Activated CD8-positive, alpha-beta T cell treated with anti-CD3 and anti-CD28 coated beads, Interleukin-2, amount 10 ng/mL, durations not matched to agents 7 days and 5 days (primary cell): ENCODE measurements at regions not wholly inside any gene's neighbourhood (a gene's known extent, or its start where the extent isn't known, plus 50 kb on each side); places are given as distances from the start of the nearest gene placed in this dataset.

Experiments
- ATAC-seq: fragments of 150-1000 bp; cut with Tn5 transposase; one replicate; pipeline ENCODE4 v1.10.0; 2021; ENCODE audit warnings: moderate library complexity
- CTCF ChIA-PET: fragments of 350-600 bp; sonication (Branson Sonifier 250); formaldehyde crosslinking; loops from one replicate; lab custom pipeline; 2021; ENCODE audit warnings: antibody characterized with exemption; lab: Charles Lee
- POLR2A ChIA-PET: fragments of 350-600 bp; sonication (Branson Sonifier 250); formaldehyde crosslinking; loops from one replicate; lab custom pipeline; 2021; ENCODE audit warnings: antibody characterized with exemption; lab: Charles Lee
- DNase-seq: peaks from one replicate; pipeline ENCODE4 v3.0.0-alpha.2; 2020
- H3K27ac Mint-ChIP-seq: one replicate; pipeline ENCODE4 v1.8.0; 2021; ENCODE audit warnings: mild to moderate bottlenecking, mixed read lengths
- H3K27me3 Mint-ChIP-seq: one replicate; pipeline ENCODE4 v1.8.0; 2021; ENCODE audit warnings: low read depth, mixed read lengths
- H3K36me3 Mint-ChIP-seq: one replicate; pipeline ENCODE4 v1.8.0; 2021; ENCODE audit warnings: low read depth, mixed read lengths
- H3K4me1 Mint-ChIP-seq: one replicate; pipeline ENCODE4 v1.8.0; 2021; ENCODE audit warnings: low read depth, mixed read lengths
- H3K4me3 Mint-ChIP-seq: one replicate; pipeline ENCODE4 v1.8.0; 2021; ENCODE audit warnings: mild to moderate bottlenecking, mixed read lengths
- H3K9me3 Mint-ChIP-seq: one replicate; pipeline ENCODE4 v1.8.0; 2022; ENCODE audit warnings: mixed read lengths; ENCODE audit not compliant: insufficient read depth

DNA sequence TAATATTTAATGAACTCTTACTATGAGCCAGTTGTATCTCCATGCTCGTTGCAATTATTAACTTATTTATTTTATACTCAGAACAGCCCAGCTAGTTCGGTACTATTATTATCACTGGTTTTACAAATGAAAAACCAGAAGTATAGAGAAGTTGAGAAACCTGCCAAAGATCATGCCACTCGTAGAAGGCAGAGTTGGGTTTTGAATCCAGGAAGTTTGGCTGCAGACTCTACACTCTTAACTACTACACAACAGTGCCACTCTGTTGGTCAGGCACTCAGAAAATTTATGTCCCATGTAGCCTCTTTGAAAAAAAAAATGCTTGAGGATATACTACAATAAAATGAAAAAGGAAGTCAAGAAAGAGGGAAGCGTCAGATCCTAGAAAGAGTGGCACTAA is 71.5 kb upstream of the ARID2 start:
- Mint-ChIP-seq H3K27ac (no peak overlapping the region), H3K36me3 (peaks cover 17% of the 10 kb centered on the region), H3K9me3 (peaks cover 5% of the 10 kb centered on the region), H3K4me3 (no peak overlapping the region), H3K4me1 (peaks cover 21% of the 10 kb centered on the region), H3K27me3 (no peaks in the 10 kb centered on the region)
- CTCF ChIA-PET = interaction anchor here (1.7 to 4.5 kb wide), 3 partner anchors 11 to 114 kb away, joined by 9 to 67 read pairs (median 27); no protein-coding TSS in a partner anchor
- DNase-seq (no peak), ATAC-seq (no peak)
- POLR2A ChIA-PET = no interaction called here

DNA sequence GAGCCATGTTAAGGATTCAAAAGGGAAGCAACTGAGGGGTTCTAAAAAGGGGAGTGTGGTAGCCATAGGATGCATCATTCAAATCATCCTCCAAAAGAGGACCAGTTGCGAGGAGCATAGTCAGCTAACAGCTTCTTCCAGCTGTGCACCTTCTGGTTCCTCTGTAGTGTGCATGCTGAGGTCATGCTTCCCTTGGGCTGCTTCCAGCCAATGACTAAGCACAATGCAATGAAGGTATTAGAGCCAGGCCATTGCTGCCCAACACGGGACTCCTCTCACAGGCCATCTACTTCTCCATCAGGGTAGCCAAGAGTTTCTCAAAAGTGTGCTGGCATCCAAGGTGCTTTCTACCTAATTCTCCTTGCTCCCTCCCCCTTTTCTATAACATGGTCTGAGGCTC is 69.2 kb upstream of the ARID2 start:
- Mint-ChIP-seq H3K27ac (no peak overlapping the region), H3K27me3 (no peaks in the 10 kb centered on the region), H3K9me3 (peaks cover 5% of the 10 kb centered on the region), H3K4me3 (no peak overlapping the region), H3K4me1 (peaks cover 37% of the 10 kb centered on the region), H3K36me3 (peaks cover 26% of the 10 kb centered on the region)
- ChIA-PET CTCF (interaction anchor here (0.9 to 1.2 kb wide), 3 partner anchors 14 to 66 kb away, joined by 3 to 4 read pairs (median 3); no protein-coding TSS in a partner anchor), POLR2A (interaction anchor here (5.1 kb wide), 1 partner anchor 67 kb away, joined by 40 read pairs; the partner anchor contains the start of gene ARID2)
- DNase-seq = no peak
- no peak for ATAC-seq

DNA sequence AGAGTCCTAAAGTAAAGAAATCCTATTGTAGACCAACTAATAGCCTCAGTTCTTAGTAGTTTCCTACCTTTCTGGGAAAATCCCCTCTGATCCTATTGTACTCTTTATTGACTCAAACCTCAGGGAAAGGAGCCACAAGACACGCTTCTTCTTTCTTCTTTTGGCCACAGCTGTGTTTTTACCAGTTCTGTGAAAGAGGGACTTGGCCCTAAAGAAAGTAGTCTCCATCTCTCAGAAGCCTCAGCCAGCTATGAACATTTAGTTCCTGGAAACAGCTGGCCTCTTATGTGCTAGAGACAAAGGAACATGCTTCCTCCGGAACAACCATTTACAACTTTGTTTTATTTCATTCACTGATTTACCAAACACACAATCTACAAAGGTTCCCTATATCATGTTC is 66.1 kb upstream of the ARID2 start:
- no peak for DNase-seq
- Mint-ChIP-seq H3K36me3 (peaks cover 34% of the 10 kb centered on the region), H3K27ac (peak overlapping the region; percentile 51), H3K4me1 (peaks cover 50% of the 10 kb centered on the region), H3K9me3 (peaks cover 5% of the 10 kb centered on the region), H3K4me3 (peak overlapping the region; percentile 10), H3K27me3 (no peaks in the 10 kb centered on the region)
- ChIA-PET CTCF (interaction anchor here (1.3 kb wide), 2 partner anchors 10 to 120 kb away, joined by 5 read pairs; no protein-coding TSS in a partner anchor), POLR2A (interaction anchor here (5.1 kb wide), 1 partner anchor 64 kb away, joined by 40 read pairs; the partner anchor contains the start of gene ARID2)
- peak; percentile 67 for ATAC-seq

DNA sequence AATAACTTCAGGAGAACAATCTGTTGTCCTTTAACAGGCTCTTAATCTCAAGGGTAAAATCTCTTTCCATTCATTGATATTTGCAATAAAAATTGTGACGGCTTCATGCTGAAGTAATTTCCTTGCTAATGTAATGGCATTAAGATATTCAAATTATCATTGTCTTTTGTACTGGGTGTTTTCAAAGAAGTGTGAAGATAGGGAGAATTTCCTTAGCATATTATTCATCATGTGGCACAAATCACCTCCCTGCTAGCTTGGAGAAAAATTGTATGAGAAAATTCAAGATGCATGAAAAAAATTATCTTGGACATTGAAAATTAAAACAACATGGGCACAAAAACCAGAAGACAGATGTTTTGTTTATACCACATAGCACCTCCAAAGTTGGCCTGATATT is 63.6 kb upstream of the ARID2 start:
- H3K27me3 Mint-ChIP-seq = no peaks in the 10 kb centered on the region
- DNase-seq = no peak
- no peaks in the 10 kb centered on the region for H3K9me3 Mint-ChIP-seq
- H3K4me1 Mint-ChIP-seq = peaks cover 70% of the 10 kb centered on the region
- ChIA-PET POLR2A (no interaction called here), CTCF (interaction anchor here (6.0 kb wide), 1 partner anchor 61 kb away, joined by 100 read pairs; the partner anchor contains the start of gene ARID2)
- ATAC-seq = no peak
- no peak overlapping the region for H3K4me3 Mint-ChIP-seq
- no peak overlapping the region for H3K27ac Mint-ChIP-seq
- peaks cover 27% of the 10 kb centered on the region for H3K36me3 Mint-ChIP-seq

DNA sequence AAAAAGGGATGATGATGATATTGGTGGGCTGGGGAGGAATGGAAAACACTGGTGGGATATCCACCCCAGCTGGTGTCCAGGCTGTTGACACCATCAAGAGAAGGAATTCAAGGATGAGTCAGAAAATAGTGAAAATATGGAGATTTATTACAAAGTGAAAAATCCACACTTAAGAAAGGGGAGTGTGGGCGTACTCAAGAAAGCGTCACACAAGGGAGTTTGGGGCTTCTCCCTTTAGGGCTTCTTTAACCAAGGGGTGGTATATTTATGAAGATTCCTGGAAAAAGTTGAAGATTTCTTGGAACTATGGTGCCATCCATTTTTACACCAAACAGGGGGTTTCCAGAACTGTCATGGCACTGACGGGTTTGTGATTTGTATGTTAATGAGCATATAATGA is 63.1 kb upstream of the ARID2 start:
- DNase-seq (no peak), ATAC-seq (no peak)
- no peaks in the 10 kb centered on the region for H3K27me3 Mint-ChIP-seq
- H3K4me3 Mint-ChIP-seq = no peak overlapping the region
- H3K9me3 Mint-ChIP-seq = no peaks in the 10 kb centered on the region
- H3K27ac Mint-ChIP-seq = no peak overlapping the region
- peaks cover 27% of the 10 kb centered on the region for H3K36me3 Mint-ChIP-seq
- ChIA-PET CTCF (interaction anchor here (6.0 kb wide), 1 partner anchor 61 kb away, joined by 100 read pairs; the partner anchor contains the start of gene ARID2), POLR2A (interaction anchor here (0.6 kb wide), 1 partner anchor 62 kb away, joined by 3 read pairs; no protein-coding TSS in a partner anchor)
- H3K4me1 Mint-ChIP-seq = peaks cover 74% of the 10 kb centered on the region

DNA sequence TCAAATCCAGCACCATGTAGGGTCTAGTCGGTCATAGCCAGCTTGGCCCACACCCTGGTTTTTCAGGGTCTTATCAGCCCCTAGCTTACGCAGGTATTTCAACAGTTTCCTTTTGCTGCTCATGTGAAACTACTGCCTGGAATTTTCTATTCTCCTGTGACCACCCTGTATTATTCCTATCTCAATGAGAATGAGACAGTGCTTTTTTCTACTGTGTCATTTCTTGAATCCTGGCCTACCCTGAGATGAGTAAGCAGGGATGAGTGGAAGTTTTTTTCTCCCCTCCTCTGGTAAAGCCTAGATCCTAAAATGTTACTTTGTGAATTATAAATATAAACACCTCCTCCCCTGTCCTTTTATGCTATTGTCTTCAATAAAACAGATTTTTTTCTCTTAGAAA is 62.7 kb upstream of the ARID2 start:
- Mint-ChIP-seq H3K36me3 (peaks cover 27% of the 10 kb centered on the region), H3K4me3 (no peak overlapping the region), H3K4me1 (peaks cover 74% of the 10 kb centered on the region), H3K27ac (peak overlapping the region; percentile 10), H3K9me3 (no peaks in the 10 kb centered on the region), H3K27me3 (no peaks in the 10 kb centered on the region)
- no peak for DNase-seq
- ATAC-seq = no peak
- POLR2A ChIA-PET = interaction anchor here (0.6 to 4.8 kb wide), 2 partner anchors 60 to 62 kb away, joined by 3 to 73 read pairs; no protein-coding TSS in a partner anchor
- CTCF ChIA-PET = interaction anchor here (4.3 to 6.0 kb wide), 3 partner anchors 11 to 123 kb away, joined by 19 to 100 read pairs (median 27); partner anchors contain the start of gene ARID2

DNA sequence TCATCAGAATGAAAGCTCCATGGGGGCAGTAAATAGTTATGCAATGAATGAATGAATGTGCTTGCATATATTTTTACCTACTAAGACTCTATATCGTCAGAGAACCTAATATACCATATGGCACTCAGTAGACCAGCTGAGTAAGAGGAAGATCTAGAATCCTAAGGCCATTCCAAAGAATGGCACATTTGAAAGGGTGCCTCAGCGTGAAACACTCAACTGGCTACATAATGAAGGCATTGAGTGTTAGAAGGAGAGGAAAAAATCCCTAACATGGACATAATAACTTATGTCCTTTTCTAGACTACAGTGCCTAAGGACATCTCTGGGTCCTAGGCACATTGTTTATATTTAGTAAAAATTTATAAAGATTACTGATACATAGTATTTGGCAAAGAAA is 61.7 kb upstream of the ARID2 start:
- peaks cover 67% of the 10 kb centered on the region for H3K4me1 Mint-ChIP-seq
- H3K27ac Mint-ChIP-seq = no peak overlapping the region
- no peaks in the 10 kb centered on the region for H3K9me3 Mint-ChIP-seq
- ATAC-seq (no peak), DNase-seq (no peak)
- POLR2A ChIA-PET = interaction anchor here (1.1 to 4.8 kb wide), 3 partner anchors 12 to 63 kb away, joined by 3 to 73 read pairs (median 9); partner anchors contain the start of gene ARID2
- no peaks in the 10 kb centered on the region for H3K27me3 Mint-ChIP-seq
- CTCF ChIA-PET = interaction anchor here (1.4 to 6.0 kb wide), 4 partner anchors 12 to 124 kb away, joined by 4 to 100 read pairs (median 23); partner anchors contain the start of gene ARID2
- peaks cover 22% of the 10 kb centered on the region for H3K36me3 Mint-ChIP-seq
- H3K4me3 Mint-ChIP-seq = no peak overlapping the region

DNA sequence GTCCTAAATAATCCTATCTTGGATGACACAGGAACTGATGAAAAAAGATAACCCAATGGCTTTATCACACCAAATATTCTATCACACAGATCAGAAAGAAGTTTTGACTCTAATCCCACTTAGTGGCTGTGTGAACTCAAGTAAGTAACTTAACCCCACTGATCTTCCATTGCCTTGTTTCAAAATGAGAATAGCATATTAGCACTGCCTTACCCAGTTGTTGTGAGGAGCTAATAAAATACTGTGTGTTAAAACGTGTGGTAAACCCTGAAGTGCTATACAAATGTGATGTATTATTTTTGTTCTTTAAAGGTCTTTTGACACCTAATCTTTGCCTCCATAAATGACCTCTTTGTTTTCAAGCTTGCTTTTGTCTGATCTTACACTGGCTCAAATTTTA is 60.9 kb upstream of the ARID2 start:
- H3K4me3 Mint-ChIP-seq = peak overlapping the region; percentile 72
- peaks cover 61% of the 10 kb centered on the region for H3K4me1 Mint-ChIP-seq
- peak overlapping the region; percentile 91 for H3K27ac Mint-ChIP-seq
- H3K9me3 Mint-ChIP-seq = no peaks in the 10 kb centered on the region
- DNase-seq = no peak
- ChIA-PET CTCF (interaction anchor here (0.9 to 6.0 kb wide), 5 partner anchors 12 to 125 kb away, joined by 3 to 100 read pairs (median 19); partner anchors contain the start of gene ARID2), POLR2A (interaction anchor here (0.7 to 4.8 kb wide), 4 partner anchors 13 to 703 kb away, joined by 3 to 73 read pairs (median 6); partner anchors contain the start of gene ARID2)
- peaks cover 22% of the 10 kb centered on the region for H3K36me3 Mint-ChIP-seq
- peak; percentile 28 for ATAC-seq
- H3K27me3 Mint-ChIP-seq = no peaks in the 10 kb centered on the region

DNA sequence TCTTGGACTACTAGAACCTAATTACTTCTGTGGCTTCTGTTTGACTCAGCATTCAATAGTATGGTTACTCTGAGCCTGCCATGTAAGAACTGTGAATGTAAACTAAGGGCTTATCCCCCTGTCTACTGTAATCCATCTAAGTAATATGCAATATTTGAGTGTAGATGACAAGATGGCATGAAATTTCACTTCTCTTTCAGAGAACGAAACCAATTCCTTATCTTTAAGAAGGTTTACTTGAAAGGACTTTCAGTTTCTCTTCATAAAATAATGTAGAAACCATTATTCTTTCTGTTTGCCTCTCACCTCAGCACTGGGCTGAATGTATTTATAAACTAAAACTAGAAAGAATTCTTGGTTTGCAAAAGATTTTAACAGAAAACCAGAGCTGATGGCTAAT is 60.4 kb upstream of the ARID2 start:
- peak; percentile 73 for ATAC-seq
- Mint-ChIP-seq H3K4me3 (peak overlapping the region; percentile 72), H3K36me3 (peaks cover 22% of the 10 kb centered on the region), H3K9me3 (no peaks in the 10 kb centered on the region), H3K27ac (peak overlapping the region; percentile 91), H3K4me1 (peaks cover 56% of the 10 kb centered on the region), H3K27me3 (no peaks in the 10 kb centered on the region)
- ChIA-PET CTCF (interaction anchor here (0.9 to 6.0 kb wide), 6 partner anchors 13 to 125 kb away, joined by 3 to 100 read pairs (median 12); partner anchors contain the start of gene ARID2), POLR2A (interaction anchor here (0.7 to 4.8 kb wide), 6 partner anchors 13 to 703 kb away, joined by 3 to 73 read pairs (median 8); partner anchors contain the start of gene ARID2)
- no peak for DNase-seq

DNA sequence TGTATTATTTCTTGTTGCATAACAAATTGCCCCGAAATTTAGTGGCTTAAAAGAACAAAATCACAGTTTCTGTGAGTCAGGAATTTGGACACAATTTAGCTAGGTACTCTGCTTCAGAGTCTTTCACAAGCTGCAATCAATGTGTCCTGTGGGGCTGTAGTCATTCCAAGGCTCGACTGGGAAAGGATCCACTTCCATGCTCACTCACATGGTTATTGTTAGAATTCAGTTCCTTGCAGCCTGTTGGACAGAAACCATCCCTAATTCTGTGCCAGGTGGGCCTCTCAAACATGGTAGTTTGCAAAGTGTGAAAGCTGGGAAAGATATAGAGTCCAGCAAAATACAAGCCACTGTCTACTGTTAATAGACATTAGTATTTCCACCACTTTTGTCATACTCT is 59.7 kb upstream of the ARID2 start:
- peak overlapping the region; percentile 79 for H3K27ac Mint-ChIP-seq
- no peaks in the 10 kb centered on the region for H3K9me3 Mint-ChIP-seq
- H3K36me3 Mint-ChIP-seq = peaks cover 16% of the 10 kb centered on the region
- ChIA-PET CTCF (interaction anchor here (1.1 to 6.0 kb wide), 7 partner anchors 14 to 206 kb away, joined by 3 to 100 read pairs (median 5); partner anchors contain the start of gene ARID2), POLR2A (interaction anchor here (1.0 to 4.8 kb wide), 5 partner anchors 14 to 126 kb away, joined by 3 to 73 read pairs (median 6); partner anchors contain the start of gene ARID2)
- peaks cover 49% of the 10 kb centered on the region for H3K4me1 Mint-ChIP-seq
- H3K27me3 Mint-ChIP-seq = no peaks in the 10 kb centered on the region
- DNase-seq = no peak
- H3K4me3 Mint-ChIP-seq = peak overlapping the region; percentile 42
- ATAC-seq = no peak

DNA sequence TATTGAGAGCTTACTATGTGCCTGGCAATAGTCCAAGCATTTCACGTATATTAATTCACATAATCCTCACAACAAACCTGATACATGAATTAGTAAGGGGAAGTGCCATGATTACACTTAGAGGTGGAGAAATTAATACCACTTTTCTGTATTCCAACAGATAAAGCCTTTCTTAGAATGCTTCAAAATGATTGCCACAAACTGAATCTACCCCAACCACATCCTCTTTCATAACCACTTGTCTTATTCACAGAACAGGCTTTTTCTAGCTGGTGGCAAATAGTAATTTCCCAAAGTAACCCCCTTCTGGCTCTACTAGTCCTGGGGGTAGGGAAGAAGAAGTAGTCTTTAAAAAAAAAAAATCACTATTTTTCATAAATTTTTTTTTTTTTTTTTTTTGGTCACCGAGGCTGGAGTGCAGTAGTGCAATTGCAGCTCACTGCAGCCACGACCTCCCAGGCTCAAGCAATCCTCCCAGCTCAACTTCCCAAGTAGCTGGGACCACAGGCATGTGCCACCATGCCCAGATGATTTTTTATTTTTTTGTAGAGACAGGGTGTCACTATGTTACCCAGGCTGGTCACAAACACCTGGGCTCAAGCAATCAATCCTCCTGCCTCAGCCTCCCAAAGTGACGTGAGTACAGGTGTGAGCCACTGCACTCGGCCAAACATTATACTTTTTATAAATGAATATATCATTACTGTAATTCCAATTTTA is 59.0 kb upstream of the ARID2 start:
- Mint-ChIP-seq H3K4me3 (peak overlapping the region; percentile 23), H3K4me1 (peaks cover 48% of the 10 kb centered on the region), H3K27me3 (no peaks in the 10 kb centered on the region), H3K36me3 (peaks cover 14% of the 10 kb centered on the region), H3K9me3 (no peaks in the 10 kb centered on the region), H3K27ac (peak overlapping the region; percentile 74)
- DNase-seq (peak; percentile 56), ATAC-seq (peak; percentile 58)
- ChIA-PET POLR2A (interaction anchor here (1.0 to 4.8 kb wide), 5 partner anchors 14 to 126 kb away, joined by 3 to 73 read pairs (median 6); partner anchors contain the start of gene ARID2), CTCF (interaction anchor here (1.1 to 6.0 kb wide), 8 partner anchors 14 to 205 kb away, joined by 3 to 100 read pairs (median 4); partner anchors contain the start of gene ARID2)
